Mesothelial cell of epicardium (in vitro differentiated cells): ENCODE measurements at regions not wholly inside any gene's neighbourhood (a gene's known extent, or its start where the extent isn't known, plus 50 kb on each side); places are given as distances from the start of the nearest gene placed in this dataset.

Source experiments
- DNase-seq, 2 experiments: peaks; one replicate each; pipeline ENCODE4 v3.0.0; 2021; ENCODE audit warnings: low spot score in 2 of 2; ENCODE audit not compliant: unreplicated experiment in 2 of 2
- H3K27ac Mint-ChIP-seq: 2 replicates; pipeline ENCODE4 v1.8.0; 2021; ENCODE audit warnings: mixed read lengths
- H3K27me3 Mint-ChIP-seq: 2 replicates; pipeline ENCODE4 v1.8.0; 2021; ENCODE audit warnings: low read depth, mixed read lengths
- H3K36me3 Mint-ChIP-seq: 2 replicates; pipeline ENCODE4 v1.8.0; 2021; ENCODE audit warnings: mixed read lengths
- H3K4me1 Mint-ChIP-seq: 2 replicates; pipeline ENCODE4 v1.8.0; 2021; ENCODE audit warnings: mixed read lengths
- H3K4me3 Mint-ChIP-seq: 2 replicates; pipeline ENCODE4 v1.8.0; 2021; ENCODE audit warnings: mild to moderate bottlenecking, moderate library complexity, mixed read lengths
- H3K9me3 Mint-ChIP-seq: 2 replicates; pipeline ENCODE4 v1.8.0; 2021; ENCODE audit warnings: mixed read lengths
- CTCF ChIP-seq: fragments of 200-600 bp; sonication (generic); IDR thresholded peaks from one replicate; pipeline ENCODE4 v1.5.0; 2021; ENCODE audit warnings: antibody characterized with exemption; ENCODE audit not compliant: unreplicated experiment

- H3K4me3 Mint-ChIP-seq = no peak overlapping the region
- DNase-seq = no peak
- no peaks in the 10 kb centered on the region for H3K4me1 Mint-ChIP-seq
- H3K36me3 Mint-ChIP-seq = no peaks in the 10 kb centered on the region
- TF ChIP-seq CTCF = no peak
- H3K27me3 Mint-ChIP-seq = no peaks in the 10 kb centered on the region
- no peak overlapping the region for H3K27ac Mint-ChIP-seq
- H3K9me3 Mint-ChIP-seq = peaks cover 17% of the 10 kb centered on the region
Measured at GRCh38 chr19:20482721-20483120, 82.9 kb downstream of the ZNF737 start.

DNA sequence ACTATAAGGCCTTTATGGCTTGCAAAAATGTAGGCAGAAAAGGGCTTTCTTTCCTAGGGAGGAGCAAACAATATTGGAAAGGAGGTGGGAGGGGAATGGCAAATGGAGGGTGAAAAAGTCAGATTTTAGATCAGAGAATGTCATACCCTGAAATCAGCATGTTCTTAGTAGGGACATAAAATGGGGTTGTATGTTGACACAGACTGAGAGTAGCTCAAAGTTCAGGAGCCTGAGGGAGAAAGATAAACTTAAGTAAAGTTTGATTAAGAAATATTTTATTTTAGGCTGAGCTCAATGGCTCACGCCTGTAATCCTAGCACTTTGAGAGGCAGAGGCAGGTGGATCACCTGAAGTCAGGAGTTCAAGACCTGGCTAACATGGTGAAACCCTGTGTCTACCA lies 83.8 kb downstream of the ZNF737 start:
- Mint-ChIP-seq H3K9me3 (peaks cover 21% of the 10 kb centered on the region), H3K27ac (no peak overlapping the region), H3K4me1 (no peaks in the 10 kb centered on the region), H3K27me3 (no peaks in the 10 kb centered on the region), H3K4me3 (no peak overlapping the region), H3K36me3 (no peaks in the 10 kb centered on the region)
- TF ChIP-seq CTCF = no peak
- no peak for DNase-seq

DNA sequence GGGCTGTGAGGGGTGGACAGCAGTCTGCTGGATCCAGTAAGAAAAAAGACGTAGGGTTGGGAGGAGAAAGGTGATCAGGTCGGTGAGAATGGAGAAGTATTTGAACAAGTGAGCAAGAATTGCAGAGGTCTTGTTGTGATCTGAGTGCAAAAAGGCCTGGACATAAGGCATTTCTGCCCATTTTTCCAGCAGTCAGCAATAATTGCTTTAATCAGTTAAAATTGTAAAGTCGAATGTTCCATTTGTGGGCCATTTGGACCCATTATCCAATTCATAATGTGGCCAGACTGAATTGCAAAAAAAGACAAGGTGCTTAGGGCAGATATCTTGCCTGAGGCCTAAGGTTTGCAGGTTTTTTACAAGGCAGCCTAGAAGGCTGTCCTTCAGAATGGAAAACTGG lies 86.1 kb downstream of the ZNF737 start:
- no peaks in the 10 kb centered on the region for H3K4me1 Mint-ChIP-seq
- no peak for TF ChIP-seq CTCF
- peaks cover 13% of the 10 kb centered on the region for H3K9me3 Mint-ChIP-seq
- no peak overlapping the region for H3K4me3 Mint-ChIP-seq
- no peak for DNase-seq
- H3K27me3 Mint-ChIP-seq = no peaks in the 10 kb centered on the region
- no peak overlapping the region for H3K27ac Mint-ChIP-seq
- no peaks in the 10 kb centered on the region for H3K36me3 Mint-ChIP-seq

DNA sequence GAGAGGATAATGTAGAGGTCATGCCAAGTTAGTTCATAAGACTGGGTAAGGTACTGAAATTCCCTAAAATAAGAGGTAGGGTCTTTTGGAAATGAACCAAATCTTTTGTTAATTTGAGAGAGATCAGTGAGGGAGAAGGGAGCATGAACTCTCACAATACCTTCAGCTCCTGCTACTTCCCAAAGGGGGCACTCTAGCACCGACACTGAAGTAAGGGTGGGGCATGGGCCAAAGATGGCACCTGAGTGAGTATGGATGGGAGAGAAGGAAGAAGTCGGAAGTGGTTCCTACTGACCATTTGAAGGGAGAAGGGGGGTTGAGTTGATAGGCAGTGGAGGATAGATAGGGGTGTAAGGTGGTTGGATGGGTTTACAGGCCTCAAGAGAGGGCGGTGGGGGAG lies 86.6 kb downstream of the ZNF737 start:
- no peak overlapping the region for H3K4me3 Mint-ChIP-seq

DNA sequence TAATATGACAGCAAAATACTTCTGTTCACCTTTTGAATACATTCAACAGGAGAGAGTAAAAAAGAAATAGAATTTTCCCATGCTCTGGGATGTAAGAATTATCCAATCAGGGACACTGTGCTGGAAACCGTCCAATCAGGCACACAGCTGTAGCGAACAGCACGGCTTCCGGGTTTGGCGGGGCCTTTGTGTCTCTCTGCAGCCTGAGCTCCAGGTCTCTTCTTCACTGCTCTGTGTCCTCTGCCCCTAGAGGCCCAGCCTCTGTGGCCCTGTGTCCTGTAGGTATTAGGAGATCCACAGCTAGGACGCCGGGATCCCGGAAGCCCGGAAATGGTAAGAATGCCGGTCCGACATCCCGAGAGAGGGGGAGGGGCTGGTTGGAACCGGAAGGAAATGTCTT lies 92.7 kb downstream of the ZNF737 start:
- Mint-ChIP-seq H3K27ac (no peak overlapping the region), H3K4me1 (peaks cover 6% of the 10 kb centered on the region), H3K4me3 (no peak overlapping the region), H3K36me3 (no peaks in the 10 kb centered on the region), H3K9me3 (peaks cover 13% of the 10 kb centered on the region), H3K27me3 (no peaks in the 10 kb centered on the region)
- no peak for DNase-seq
- TF ChIP-seq CTCF = no peak

More for the DNA sequence above, 86.6 kb downstream of the ZNF737 start:
- no peak for TF ChIP-seq CTCF
- H3K9me3 Mint-ChIP-seq = peaks cover 13% of the 10 kb centered on the region
- no peaks in the 10 kb centered on the region for H3K36me3 Mint-ChIP-seq
- no peaks in the 10 kb centered on the region for H3K27me3 Mint-ChIP-seq
- H3K27ac Mint-ChIP-seq = no peak overlapping the region
- DNase-seq = no peak
- H3K4me1 Mint-ChIP-seq = no peaks in the 10 kb centered on the region

DNA sequence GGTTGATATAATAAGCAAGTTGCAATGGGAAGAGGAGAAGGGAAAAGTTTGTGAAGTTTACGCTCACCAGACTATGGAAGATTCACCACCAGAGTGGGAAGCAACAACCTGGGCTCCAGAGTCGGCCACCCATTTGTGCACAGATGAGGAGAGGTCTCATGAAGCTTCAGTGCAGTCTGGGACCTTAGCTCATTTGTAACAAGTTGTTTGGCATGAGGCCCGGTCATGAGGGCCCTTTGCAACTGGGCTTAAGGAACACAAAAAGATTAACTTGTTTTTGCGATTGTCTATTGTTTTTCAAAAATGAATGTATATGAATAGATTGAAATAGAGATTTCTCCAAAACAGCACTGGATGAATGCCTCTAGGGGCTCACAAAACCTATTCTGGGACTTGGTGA lies 94.2 kb downstream of the ZNF737 start:
- H3K36me3 Mint-ChIP-seq = no peaks in the 10 kb centered on the region
- H3K4me3 Mint-ChIP-seq = no peak overlapping the region
- no peak overlapping the region for H3K27ac Mint-ChIP-seq
- no peaks in the 10 kb centered on the region for H3K9me3 Mint-ChIP-seq
- H3K27me3 Mint-ChIP-seq = no peaks in the 10 kb centered on the region
- DNase-seq = no peak
- peaks cover 6% of the 10 kb centered on the region for H3K4me1 Mint-ChIP-seq
- no peak for TF ChIP-seq CTCF
